GM19025 (cell line): ENCODE measurements at regions not wholly inside any gene's neighbourhood (a gene's known extent, or its start where the extent isn't known, plus 50 kb on each side); places are given as distances from the start of the nearest gene placed in this dataset.
A peak's percentile ranks its signal among the peaks of the same experiment; 100 is the strongest.

Source experiments
- ATAC-seq: cut with Tn5 transposase; IDR thresholded peaks from one replicate; pipeline ENCODE4 v1.9.1; 2021; ENCODE audit warnings: mild to moderate bottlenecking, low read depth, moderate library complexity; ENCODE audit not compliant: unreplicated experiment

DNA sequence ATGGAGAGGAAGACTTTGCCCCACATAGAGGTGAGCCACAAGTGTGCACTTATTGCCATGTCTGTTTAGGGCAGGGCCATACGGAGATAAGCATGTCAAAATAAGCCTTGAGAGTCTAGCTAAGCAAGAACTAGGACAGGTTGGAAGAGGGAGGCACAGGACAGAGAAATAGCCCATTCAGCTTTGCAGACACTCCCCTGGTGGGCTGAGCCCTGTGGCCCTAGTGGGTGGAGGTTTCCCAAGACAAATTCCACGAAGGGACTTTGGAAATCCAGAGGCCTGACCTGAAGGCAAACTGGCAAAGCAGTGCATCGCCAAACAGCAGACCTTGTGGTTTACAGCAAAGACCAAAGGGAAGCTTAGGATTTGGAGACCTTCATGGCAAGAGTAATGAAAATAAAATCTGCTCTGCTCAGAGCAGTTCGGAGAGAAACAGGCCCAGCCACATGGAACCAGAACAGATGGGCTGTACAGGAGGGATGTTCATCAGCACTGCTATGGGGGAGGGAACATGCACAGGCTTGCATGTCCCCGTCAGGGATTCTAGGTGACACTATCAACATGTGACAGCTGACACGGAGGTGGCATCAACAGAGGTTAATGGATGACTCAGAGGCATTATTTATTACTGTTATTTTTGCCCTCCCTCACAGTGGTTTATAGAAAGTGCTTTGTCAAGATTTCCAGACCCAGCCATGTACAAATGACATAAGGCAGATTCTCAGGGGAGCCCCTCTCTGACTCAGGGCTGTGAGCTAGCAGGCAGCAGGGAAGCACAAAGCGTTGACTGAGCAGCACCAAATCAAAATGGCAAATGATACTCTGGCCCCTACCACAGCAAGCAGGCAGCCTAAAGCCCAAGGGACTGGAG, 90.1 kb upstream of the IRF2BP2 start:
- peak; percentile 80 for ATAC-seq

- ATAC-seq, result no peak
These were observed 88.7 kb upstream of the IRF2BP2 start for GRCh38 chr1:234698686-234699085.

DNA sequence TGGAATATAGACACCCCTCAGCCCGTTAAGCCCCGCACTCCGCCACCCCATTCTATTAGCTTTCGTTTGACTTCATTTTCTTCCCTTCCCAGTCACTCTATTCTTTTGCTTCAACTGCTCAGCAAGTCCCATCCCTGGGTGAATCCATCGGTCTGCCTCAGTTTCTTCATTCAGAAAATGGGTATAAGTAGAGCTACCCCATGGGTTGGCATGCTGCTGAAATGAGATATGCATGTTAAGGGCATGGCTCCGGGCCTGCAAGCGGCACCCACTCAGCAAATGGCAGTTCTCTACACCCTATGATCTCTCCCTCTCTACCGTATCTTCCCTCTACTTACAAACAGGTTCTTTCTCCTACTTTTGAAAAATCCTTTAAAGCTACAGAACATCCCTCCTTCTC, 87.8 kb upstream of the IRF2BP2 start:
- no peak for ATAC-seq

- no peak for ATAC-seq
These were observed 87.0 kb upstream of the IRF2BP2 start for GRCh38 chr1:234697015-234697414.

DNA sequence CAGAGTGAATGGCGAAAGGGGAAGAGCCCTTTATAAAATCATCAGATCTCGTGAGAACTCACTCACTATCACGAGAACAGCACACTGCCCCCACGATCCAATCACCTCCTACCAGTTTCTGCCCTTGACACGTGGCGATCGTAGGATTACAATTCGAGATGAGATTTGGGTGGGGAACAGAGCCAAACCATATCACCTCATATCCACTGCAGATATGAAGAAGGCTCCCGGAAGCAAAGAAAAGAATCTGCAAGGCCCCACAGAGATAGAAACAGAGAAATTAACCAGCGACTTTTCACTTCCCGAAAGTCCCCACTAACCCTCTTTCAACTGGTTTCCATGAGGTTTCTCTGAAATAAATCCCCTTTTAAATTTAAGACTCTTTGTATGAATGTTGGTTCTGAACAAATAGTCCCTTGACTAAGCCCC, 86.2 kb upstream of the IRF2BP2 start:
- no peak for ATAC-seq

- no peak for ATAC-seq
These were observed 84.7 kb upstream of the IRF2BP2 start for GRCh38 chr1:234694661-234695060.

DNA sequence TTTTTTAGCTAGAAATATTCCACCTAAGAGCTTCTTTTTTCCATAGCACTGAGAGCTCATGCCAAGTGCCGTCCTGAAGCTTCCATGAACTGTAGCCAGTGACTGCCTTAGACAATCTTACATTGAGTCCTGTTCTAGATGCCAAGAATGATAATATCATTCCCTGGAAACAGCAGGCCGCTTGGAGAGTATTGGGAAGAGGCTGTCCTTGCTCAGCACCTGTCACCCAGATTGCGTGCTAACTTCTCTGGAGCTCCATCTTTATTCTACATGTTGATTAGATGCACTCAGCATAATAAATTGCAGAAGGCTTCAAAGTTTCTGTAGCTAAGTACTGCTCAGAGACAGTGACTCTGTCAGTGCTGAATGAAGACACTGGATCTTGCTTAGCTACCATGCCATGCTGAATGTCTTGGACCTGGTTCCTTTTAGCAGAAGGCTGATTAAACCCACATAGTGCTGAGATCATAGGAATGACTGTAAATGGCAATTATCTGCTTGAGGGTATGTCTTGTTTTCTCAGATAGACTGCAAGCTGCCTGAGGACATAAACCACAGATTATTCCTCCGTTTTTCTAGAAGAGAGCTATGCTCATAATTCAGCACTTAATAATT, 83.1 kb upstream of the IRF2BP2 start:
- no peak for ATAC-seq

DNA sequence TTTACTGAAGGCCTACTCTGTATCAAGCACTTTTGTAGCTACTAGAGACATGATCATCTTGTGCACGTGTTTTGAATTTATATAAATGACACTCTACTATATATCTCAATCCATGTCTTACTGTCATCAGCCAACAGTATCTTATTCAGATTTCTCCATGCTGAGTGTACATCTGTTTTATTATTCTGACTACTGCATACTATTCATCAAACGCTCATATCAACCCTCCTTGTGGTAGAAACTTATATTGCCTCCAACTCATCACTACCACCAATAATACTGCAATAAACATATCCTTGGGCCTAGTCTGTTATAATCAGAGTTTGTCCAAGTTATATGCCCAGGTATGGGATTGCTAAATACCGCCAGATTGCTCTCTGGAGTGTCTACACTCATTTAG, 81.6 kb upstream of the IRF2BP2 start:
- ATAC-seq, result no peak

DNA sequence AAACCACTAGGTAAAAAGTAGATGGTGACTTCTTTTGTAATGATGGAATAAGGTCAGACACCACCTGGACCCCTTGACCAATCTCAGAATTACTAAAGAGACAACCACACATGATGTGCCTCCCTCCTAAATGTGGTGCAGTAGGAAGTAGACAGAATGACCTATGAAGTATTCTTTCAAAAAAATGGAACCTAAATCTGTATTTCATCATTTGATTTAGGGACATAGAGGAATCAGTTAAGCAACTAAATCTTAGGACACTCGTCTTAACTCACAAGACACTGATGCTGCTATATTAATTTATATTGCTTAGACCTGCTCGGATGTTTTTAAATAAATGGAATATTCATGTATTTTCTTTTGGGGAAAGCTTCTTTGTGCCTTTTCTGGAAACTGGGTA, 80.9 kb upstream of the IRF2BP2 start:
- no peak for ATAC-seq

DNA sequence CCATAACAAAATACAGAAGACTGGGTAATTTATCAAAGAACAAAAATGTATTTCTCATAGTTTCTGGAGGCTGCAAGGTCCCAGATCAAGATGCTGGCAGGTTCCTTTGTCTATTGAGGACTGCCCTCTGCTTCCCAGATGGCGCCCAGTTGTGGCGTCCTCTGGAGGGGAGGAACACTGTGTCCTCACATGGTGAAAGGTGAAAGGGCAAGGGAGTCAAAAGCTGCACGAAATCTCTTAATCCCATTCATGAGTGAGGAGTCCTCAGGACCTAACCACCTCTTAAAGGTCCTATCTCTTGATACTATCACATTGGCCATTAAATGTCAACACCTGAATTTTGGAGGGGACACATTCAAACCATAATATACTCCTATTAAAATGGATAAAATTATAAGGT, 79.3 kb upstream of the IRF2BP2 start:
- no peak for ATAC-seq

- no peak for ATAC-seq
These were observed 77.0 kb upstream of the IRF2BP2 start for GRCh38 chr1:234687011-234687410.

GRCh38 chr1:234686035-234686434, 76.1 kb upstream of the IRF2BP2 start:
- no peak for ATAC-seq

GRCh38 chr1:234684856-234685255, 74.9 kb upstream of the IRF2BP2 start:
- ATAC-seq, result no peak

DNA sequence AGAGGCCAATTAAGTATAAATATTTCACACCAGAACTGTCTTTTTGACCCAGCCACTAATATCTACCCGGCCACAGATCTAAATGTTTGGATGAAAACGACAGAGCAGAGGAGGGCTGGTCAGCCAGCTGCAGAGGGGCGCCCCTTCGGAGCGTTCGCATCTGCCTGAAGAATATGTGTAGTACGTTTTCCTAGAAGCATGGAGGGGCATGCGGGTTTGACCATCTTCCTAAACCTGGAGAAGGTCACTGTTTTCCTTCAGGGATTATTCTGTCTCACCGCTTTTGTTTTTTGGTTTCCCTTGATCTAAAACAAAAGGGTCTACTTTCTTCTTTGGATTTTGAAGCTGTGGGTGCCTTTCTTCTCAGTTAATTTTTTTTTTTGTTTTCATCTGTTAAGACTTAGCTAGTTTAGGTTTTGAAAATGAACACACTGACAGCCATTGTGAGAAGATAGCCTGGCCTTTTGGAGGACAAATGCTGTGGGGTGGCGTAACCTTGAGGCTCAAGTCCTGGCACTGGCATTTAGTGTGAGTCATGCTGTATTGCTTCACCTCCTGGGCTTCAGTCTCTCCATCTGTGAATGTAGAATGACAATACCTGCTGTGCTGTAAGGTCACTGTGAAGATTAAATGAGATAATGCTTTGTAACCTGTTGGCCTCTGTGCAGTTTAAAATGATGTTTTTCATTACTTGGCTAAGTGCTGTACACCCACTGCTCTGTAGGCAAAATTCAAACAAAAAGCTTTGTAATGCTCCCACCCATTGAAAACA, 74.1 kb upstream of the IRF2BP2 start:
- ATAC-seq, result no peak

- ATAC-seq, result no peak
These were observed 73.3 kb upstream of the IRF2BP2 start for GRCh38 chr1:234683127-234683860.

DNA sequence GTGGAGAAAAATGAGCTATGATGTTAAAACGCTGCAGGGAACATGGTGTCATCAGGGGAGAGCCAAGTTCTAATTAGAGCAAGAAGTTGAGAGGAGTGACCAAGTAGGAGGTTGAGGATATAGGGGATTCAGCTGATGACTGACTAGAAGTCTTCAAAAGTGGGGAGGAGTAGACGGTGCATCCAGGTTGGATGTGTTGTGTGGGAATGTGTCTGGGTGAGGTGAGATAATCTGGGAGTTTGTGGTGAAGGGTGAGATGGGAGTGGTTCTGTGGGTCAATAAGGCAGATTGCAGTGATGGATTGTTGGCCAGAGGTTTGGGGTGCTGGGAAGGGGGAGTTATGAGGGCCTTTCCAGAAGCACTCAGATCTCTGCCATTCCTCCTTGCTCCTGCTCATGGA, 72.0 kb upstream of the IRF2BP2 start:
- ATAC-seq, result no peak

DNA sequence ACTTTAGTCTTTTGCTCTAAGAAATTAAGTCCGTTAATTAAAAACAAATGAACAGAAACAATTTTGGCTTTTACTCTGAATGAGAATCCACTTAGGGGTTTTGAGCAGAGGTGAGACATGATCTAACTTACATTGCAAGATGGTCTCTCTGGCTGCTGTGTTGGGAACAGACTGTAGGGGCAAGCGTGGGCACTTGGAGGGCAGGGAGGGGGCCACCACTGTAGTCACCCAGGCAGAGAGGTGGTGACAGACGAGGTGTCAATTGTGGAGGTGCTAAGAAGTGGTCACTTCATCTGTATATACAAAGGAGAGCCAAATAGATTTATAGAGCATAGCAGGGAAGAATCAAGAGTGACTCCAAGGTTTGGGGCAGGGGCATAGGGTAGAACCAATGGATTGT, 71.1 kb upstream of the IRF2BP2 start:
- no peak for ATAC-seq

DNA sequence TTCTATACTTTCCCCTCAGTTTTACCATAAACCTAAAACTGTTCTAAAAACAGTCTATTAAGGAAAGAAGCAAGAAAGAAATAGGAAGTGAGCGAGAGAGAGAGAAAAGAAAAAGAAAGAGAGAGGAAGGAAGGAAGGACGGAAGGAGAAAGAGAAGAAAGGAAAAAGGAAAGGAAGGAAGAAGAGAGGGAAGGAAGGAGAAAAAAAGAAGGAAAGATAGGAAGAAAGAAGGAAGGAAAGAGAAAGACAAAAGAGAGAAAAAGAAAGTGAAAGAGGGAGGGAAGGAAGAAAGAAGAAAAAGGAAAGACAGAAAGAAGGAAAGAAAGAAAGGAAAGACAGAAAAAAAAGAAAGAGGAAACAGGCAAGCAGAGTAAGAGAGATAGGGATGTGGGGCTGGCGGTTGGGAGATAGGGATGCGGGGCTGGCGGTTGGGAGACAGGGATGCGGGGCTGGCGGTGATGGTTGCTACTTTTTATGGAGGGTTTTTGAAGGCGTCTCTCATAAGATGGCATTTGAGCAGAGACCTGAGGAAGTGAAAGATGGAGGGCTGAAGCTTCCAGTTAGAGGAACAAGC, 70.4 kb upstream of the IRF2BP2 start:
- ATAC-seq, result no peak

DNA sequence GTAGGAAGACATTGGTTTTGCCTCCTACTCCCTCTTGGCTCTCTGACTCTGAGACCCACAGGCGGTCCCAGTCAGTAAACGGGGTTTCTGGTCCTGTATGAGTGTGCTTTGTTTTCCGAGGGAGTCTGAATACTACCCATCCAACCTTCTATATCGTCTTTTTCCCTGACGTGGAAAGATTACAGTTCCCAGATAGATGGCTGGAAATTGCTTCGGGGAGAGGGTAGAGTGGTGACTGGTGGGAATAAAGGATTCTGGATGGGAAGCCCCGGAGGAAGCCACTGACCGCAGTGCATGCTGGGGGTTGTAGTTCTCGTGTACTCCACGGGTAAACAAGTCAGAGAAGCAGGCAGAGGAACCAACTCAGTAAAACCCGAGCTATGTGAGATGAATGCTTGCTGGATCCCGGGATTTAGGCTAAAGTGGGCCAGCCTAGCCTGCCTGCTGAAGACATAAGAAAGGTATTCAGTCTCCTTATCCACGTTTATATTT, 66.2 kb upstream of the IRF2BP2 start:
- peak; percentile 61 for ATAC-seq

DNA sequence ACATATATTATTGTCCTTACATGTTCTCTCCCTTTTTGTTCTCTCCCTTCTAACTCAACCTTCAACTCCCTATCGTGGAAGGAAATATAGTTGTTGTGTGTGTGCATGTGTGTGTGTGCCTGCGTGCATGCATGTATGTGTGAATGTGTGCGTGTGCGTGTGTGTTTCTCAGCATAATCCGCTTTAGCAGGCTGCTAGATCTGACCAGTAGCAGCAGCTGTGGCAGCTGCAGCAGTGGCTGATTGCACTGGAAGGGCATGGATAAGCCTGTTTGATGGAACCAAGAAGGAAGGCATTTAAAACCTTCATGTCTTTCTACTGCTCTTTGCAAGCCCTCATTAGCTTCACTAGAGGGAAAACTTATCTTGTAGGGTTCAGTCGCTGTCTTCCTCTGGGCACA, 65.6 kb upstream of the IRF2BP2 start:
- ATAC-seq, result no peak
